ENCODE measurements at regions not wholly inside any gene's neighbourhood (a gene's known extent, or its start where the extent isn't known, plus 50 kb on each side); places are given as distances from the start of the nearest gene placed in this dataset.
"Not testable (repeated sequence)": the region's sequence is repeated elsewhere in the genome, so short reads cannot be mapped to it uniquely, and the experiment has no call there.

DNA sequence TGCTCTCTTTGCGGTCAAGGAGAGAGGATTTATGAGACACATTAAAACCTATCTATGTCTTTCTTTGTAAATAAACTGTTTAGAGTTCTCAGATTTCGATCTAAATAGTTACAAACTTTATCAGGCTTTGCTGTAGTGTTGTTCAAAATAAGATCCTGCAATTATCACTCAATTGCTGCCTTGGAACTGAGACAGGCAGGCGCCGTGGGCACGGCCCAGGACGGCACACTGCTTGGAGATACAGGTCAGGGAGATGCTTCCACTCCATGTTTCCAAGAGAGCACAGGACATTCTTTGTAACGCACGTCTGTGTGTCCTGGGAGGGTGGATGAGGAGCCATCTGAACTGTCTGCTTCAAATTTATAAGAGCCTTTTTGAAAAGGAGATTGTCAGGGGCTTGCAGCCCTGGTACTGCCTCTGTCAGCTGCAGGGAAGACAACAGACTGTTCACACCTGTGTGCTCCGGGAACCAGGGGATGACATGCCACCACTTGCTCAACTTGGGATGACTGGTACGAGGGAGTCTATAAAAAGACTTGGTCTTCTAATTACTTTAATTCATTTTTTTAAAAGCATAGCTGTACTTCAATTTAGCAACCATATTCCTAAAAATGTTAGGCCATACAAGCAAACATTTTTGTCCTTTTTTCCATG lies 472.9 kb upstream of the RUNX1 start:
- DNase-seq (ENCODE audit: extremely low read depth, low read depth), result no peak
- TF ChIP-seq, protein P1, sequence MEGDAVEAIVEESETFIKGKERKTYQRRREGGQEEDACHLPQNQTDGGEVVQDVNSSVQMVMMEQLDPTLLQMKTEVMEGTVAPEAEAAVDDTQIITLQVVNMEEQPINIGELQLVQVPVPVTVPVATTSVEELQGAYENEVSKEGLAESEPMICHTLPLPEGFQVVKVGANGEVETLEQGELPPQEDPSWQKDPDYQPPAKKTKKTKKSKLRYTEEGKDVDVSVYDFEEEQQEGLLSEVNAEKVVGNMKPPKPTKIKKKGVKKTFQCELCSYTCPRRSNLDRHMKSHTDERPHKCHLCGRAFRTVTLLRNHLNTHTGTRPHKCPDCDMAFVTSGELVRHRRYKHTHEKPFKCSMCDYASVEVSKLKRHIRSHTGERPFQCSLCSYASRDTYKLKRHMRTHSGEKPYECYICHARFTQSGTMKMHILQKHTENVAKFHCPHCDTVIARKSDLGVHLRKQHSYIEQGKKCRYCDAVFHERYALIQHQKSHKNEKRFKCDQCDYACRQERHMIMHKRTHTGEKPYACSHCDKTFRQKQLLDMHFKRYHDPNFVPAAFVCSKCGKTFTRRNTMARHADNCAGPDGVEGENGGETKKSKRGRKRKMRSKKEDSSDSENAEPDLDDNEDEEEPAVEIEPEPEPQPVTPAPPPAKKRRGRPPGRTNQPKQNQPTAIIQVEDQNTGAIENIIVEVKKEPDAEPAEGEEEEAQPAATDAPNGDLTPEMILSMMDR (IDR thresholded peaks at IDR 0.05; ENCODE audit: low read depth, low read length), result no peak

DNA sequence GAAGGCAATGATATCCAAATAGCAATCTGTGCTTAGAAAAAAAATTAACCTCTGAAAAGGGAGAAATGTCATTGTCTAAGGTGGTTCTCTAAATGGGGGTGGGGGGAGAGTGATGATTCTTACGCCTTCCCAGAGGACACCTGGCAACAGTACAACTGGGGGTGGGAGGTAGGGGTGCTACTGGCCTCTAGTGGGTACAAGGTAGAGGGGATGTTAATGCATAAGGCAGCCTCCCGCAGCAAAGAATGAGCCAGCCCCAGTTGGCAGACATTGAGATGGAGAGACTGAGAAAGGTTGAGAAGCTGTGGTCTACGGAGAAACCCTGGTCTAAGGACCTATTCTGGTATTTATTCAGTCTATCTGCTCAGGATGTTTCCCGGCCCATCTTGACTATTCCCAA lies 472.2 kb upstream of the RUNX1 start:
- DNase-seq (ENCODE audit: extremely low read depth, low read depth), result no peak
- TF ChIP-seq, protein P1 (IDR thresholded peaks at IDR 0.05; ENCODE audit: low read depth, low read length), result no peak

DNA sequence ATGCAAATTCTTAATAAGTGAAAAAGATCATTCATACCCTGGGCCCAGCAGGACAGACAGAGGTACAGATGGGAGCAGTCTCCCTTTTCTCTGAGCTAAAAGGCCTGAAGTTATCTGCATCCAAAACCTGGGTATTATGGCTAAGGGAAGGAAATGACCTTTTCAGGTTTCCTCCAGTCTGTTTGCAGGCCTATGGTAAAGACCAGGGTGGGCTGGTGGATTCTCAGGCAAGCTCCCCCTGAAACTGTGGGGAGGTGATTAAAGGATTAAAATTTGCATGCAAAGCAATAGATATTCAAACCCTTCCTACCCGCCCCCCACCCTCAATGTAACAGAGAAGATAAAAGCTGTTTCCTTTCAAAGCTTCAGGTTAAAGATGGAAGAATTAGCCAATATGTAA lies 471.8 kb upstream of the RUNX1 start:
- TF ChIP-seq, protein P1 (IDR thresholded peaks at IDR 0.05; ENCODE audit: low read depth, low read length), result no peak
- DNase-seq (ENCODE audit: extremely low read depth, low read depth), result no peak

DNA sequence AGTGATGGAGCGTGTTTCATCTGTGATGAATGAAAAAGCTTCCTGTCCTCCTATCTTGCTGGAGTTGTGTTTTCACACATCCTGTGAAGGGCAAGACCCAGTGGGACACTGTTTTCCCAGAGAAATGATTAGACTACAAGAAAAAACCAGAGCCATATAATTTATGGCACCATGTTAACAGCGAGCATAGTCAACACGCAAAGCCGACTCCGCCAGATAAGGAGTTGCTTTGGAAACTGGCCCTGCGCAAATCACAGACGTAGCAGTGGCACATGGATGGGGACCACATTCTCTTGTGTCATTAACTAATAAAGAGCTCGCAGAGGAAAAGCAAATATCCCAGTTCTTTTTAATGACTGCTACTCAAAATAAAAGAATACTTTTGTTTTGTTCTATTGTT lies 471.2 kb upstream of the RUNX1 start:
- TF ChIP-seq, protein P1 (IDR thresholded peaks at IDR 0.05; ENCODE audit: low read depth, low read length), result no peak
- DNase-seq (ENCODE audit: extremely low read depth, low read depth), result no peak

DNA sequence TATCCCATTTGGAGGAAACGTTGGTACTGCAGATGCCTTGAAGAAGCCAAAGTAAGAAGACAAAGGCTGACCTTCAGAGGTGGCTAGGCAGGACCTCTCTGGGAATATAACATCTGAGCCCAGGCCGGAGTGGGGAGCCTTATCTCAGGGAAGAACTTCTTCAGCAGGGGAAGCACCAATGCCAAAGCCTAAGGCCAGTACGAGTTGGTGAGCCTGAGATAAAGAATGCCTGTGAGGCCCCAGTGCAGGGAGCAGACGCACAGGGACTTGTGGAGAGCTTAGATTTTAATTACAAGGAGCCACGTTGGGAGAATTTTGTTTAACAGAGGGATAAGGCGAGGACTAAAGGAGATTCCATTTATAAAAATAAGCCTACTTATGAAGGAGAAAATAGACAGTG lies 468.8 kb upstream of the RUNX1 start:
- TF ChIP-seq, protein P1 (IDR thresholded peaks at IDR 0.05; ENCODE audit: low read depth, low read length), result no peak
- no peak for DNase-seq (ENCODE audit: extremely low read depth, low read depth)

DNA sequence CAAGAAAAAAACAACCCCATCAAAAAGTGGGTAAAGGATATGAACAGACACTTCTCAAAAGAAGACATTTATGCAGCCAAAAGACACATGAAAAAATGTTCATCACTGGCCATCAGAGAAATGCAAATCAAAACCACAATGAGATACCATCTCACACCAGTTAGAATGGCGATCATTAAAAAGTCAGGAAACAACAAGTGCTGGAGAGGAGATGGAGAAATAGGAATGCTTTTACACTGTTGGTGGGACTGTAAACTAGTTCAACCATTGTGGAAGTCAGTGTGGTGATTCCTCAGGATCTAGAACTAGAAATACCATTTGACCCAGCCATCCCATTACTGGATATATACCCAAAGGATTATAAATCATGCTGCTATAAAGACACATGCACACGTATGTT lies 467.2 kb upstream of the RUNX1 start:
- not testable (repeated sequence) for DNase-seq (ENCODE audit: extremely low read depth, low read depth)

DNA sequence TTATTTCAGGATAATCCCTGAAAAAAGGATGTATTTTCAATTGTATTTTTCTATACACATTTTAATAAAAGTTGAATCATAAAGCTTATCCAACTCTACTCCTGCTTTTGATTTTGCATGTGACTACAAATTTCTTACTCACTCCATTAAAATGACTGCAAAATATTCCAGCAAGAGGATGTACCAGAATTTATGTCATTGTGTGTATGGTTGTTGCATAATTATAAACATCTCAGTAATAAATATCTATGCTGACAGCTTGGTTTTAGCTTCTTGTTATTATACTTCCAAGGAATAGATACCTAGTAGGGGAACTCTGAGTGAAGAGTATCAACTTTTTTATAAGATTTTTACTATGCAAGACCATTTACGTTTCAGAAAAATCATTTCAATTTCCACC lies 463.2 kb upstream of the RUNX1 start:
- TF ChIP-seq, protein P1 (IDR thresholded peaks at IDR 0.05; ENCODE audit: low read depth, low read length), result no peak
- no peak for DNase-seq (ENCODE audit: extremely low read depth, low read depth)

DNA sequence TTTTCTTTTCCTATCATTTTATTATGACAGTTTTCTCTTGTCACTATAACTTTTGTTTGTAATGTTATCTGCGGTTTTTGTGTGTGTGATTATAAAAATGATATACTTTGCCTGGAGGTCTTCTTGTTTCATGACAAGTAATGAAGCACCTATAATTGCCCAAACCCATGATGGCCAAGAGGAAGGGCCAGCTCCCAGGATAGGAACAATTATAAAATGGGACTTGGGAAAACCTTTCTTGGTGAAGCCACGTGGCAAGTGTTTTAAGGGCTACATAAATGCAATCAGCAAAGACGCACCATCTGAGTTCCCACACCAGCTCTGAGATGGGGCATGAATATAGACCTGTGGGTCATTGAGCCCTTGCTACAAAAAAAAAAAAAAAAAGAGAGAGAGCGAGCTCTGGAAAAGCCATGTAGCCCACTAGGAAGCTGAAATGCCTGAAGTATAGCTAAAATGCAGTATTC lies 462.6 kb upstream of the RUNX1 start:
- TF ChIP-seq, protein P1 (IDR thresholded peaks at IDR 0.05; ENCODE audit: low read depth, low read length), result no peak
- DNase-seq (ENCODE audit: extremely low read depth, low read depth), result no peak

All from AG09319 (cell line).